SU-DHL-6 (cell line): ENCODE measurements at regions not wholly inside any gene's neighbourhood (a gene's known extent, or its start where the extent isn't known, plus 50 kb on each side); places are given as distances from the start of the nearest gene placed in this dataset.

Experiments used
- CTCF ChIP-seq: fragments of 200-600 bp; sonication (generic); IDR thresholded peaks from one replicate; pipeline ENCODE4 v1.5.1; 2017; ENCODE audit warnings: antibody characterized with exemption, mild to moderate bottlenecking, low read length, moderate library complexity; ENCODE audit not compliant: insufficient read depth, poor library complexity, severe bottlenecking
- EZH2phosphoT487 ChIP-seq: fragments of 200-600 bp; sonication (generic), shearing (Covaris generic); conservative IDR thresholded peaks from 2 replicates; pipeline ENCODE4 v1.6.1; 2018; ENCODE audit warnings: mild to moderate bottlenecking, antibody characterized with exemption, low read length, moderate library complexity, mixed read lengths

- no peak for TF ChIP-seq CTCF
- TF ChIP-seq EZH2phosphoT487: no peak
Observed at GRCh38 chr7:131800008-131800407, 243.6 kb upstream of the PODXL start.
